NB4 (cell line): ENCODE measurements at regions not wholly inside any gene's neighbourhood (a gene's known extent, or its start where the extent isn't known, plus 50 kb on each side); places are given as distances from the start of the nearest gene placed in this dataset.

Experiments
- CTCF ChIP-seq: IDR thresholded peaks from one replicate; pipeline ENCODE4 v1.5.1; 2012; ENCODE audit warnings: low read depth, low read length
- MAX ChIP-seq: IDR thresholded peaks from 2 replicates; pipeline ENCODE4 v1.6.1; 2011; ENCODE audit warnings: low read depth, low read length
- MYC ChIP-seq: IDR thresholded peaks from 2 replicates; pipeline ENCODE4 v1.6.1; 2011; ENCODE audit warnings: low read depth, low read length
- POLR2A ChIP-seq: IDR thresholded peaks from 2 replicates; pipeline ENCODE4 v1.6.1; 2011; ENCODE audit warnings: mild to moderate bottlenecking; ENCODE audit not compliant: insufficient read length; ENCODE audit errors: extremely low read depth

- TF ChIP-seq CTCF (no peak), POLR2A (no peak), MAX (no peak), MYC (no peak)
Measured at GRCh38 chr3:110644203-110644602, 427.4 kb upstream of the NECTIN3 start.
